HG02571 (cell line): ENCODE measurements at regions not wholly inside any gene's neighbourhood (a gene's known extent, or its start where the extent isn't known, plus 50 kb on each side); places are given as distances from the start of the nearest gene placed in this dataset.

Experiments used
- ATAC-seq: cut with Tn5 transposase; IDR thresholded peaks from one replicate; pipeline ENCODE4 v1.9.1; 2021; ENCODE audit warnings: mild to moderate bottlenecking, moderate library complexity; ENCODE audit not compliant: unreplicated experiment

DNA sequence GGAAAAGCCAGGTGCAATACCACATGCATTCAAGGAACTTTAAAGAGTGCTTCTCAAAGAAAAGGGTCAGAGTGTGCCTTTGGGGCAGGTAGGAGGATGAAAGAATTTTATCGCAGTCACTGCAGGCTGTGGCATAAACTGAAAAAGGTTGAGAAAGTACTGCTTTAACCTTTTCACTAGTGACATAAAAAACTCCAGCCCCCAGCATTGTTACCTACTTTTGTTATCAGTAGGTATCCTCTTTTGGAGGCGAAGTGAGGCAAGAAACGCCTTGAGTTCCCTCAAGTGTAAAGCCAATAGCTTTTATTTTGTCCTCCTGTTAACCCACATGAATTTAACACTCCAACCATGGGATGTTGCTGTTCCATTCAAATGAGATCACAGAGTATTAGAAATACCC lies 64.7 kb upstream of the CHD1 start:
- ATAC-seq = no peak

- ATAC-seq = no peak
Measured at GRCh38 chr5:98992552-98992951, 63.7 kb upstream of the CHD1 start.

- ATAC-seq = no peak
Measured at GRCh38 chr5:98989727-98990126, 60.9 kb upstream of the CHD1 start.

GRCh38 chr5:98986587-98986986 lies 57.8 kb upstream of the CHD1 start:
- ATAC-seq = no peak

- ATAC-seq = no peak
Measured at GRCh38 chr5:98982880-98983279, 54.1 kb upstream of the CHD1 start.
